ENCODE measurements at regions not wholly inside any gene's neighbourhood (a gene's known extent, or its start where the extent isn't known, plus 50 kb on each side); places are given as distances from the start of the nearest gene placed in this dataset.

- Mint-ChIP-seq H3K4me3 (no peak overlapping the region), H3K27me3 (no peaks in the 10 kb centered on the region), H3K4me1 (no peaks in the 10 kb centered on the region), H3K9me3 (ENCODE audit: insufficient read depth) (no peaks in the 10 kb centered on the region), H3K27ac (no peak overlapping the region)
- no peak overlapping the region for H3K4me3 ChIP-seq (ENCODE audit: control extremely low read depth in 1 of 5, extremely low read depth in 1 of 5, insufficient read depth in 1 of 5, low read depth in 2 of 5, low read length in 4 of 5)
- H3K27me3 ChIP-seq (replicated peaks in 1 of 4; ENCODE audit: control extremely low read depth in 1 of 4, control insufficient read depth in 3 of 4, insufficient read depth in 4 of 4, low read length in 3 of 4): no peaks in the 10 kb centered on the region
- ATAC-seq (ENCODE audit: low read depth) (no peak), DNase-seq (no peak)
- no peak for TF ChIP-seq EZH2 (IDR thresholded peaks at IDR 0.05; ENCODE audit: borderline replicate concordance, insufficient read depth, low read depth, low read length, poor library complexity, severe bottlenecking)
- no peak for TF ChIP-seq CTCF (IDR thresholded peaks at IDR 0.05)
- intact Hi-C loops (cut with micrococcal nuclease): no loop called here
- no peaks in the 10 kb centered on the region for H3K36me3 ChIP-seq (replicated peaks in 1 of 2; ENCODE audit: control extremely low read depth in 1 of 2, control insufficient read depth in 1 of 2, extremely low read depth in 1 of 2, insufficient read depth in 2 of 2, low read length in 1 of 2)
- H3K9me3 ChIP-seq (ENCODE audit: control extremely low read depth in 1 of 3, control insufficient read depth in 2 of 3, insufficient read depth in 1 of 3, low read length in 2 of 3): no peaks in the 10 kb centered on the region
- no CpG with 5 or more reads among the region's 1 CpG for WGBS (ENCODE audit: insufficient coverage)
- no peaks in the 10 kb centered on the region for H3K79me2 ChIP-seq (ENCODE audit: control insufficient read depth, insufficient read depth, low read length)
- H2AFZ ChIP-seq (ENCODE audit: insufficient read depth, low read depth, low read length, poor library complexity, severe bottlenecking): no peak overlapping the region
- no peak overlapping the region for H3K9ac ChIP-seq (ENCODE audit: low read length)
- no peaks in the 10 kb centered on the region for H4K20me1 ChIP-seq (ENCODE audit: control insufficient read depth, insufficient read depth, low read length, poor library complexity, severe bottlenecking)
- ChIA-PET POLR2A (no interaction called here), CTCF (no interaction called here)
- no peak overlapping the region for H3K4me2 ChIP-seq (replicated peaks; ENCODE audit: low read depth, low read length, poor library complexity, severe bottlenecking)
- H3K27ac ChIP-seq (ENCODE audit: low read length in 2 of 2): no peak overlapping the region
- no peaks in the 10 kb centered on the region for H3K4me1 ChIP-seq (ENCODE audit: control insufficient read depth in 2 of 2, insufficient read depth in 2 of 2, low read length in 2 of 2)
These were observed 298.0 kb upstream of the KCND2 start for GRCh38 chr7:119974972-119975371.

GRCh38 chr7:119982884-119983283, 290.1 kb upstream of the KCND2 start:
- CTCF ChIA-PET: no interaction called here

More at GRCh38 chr7:119982884-119983283, 290.1 kb upstream of the KCND2 start:
- no peaks in the 10 kb centered on the region for H3K27me3 ChIP-seq (replicated peaks in 1 of 4; ENCODE audit: control extremely low read depth in 1 of 4, control insufficient read depth in 3 of 4, insufficient read depth in 4 of 4, low read length in 3 of 4)
- H2AFZ ChIP-seq (ENCODE audit: insufficient read depth, low read depth, low read length, poor library complexity, severe bottlenecking): no peak overlapping the region
- intact Hi-C loops (cut with micrococcal nuclease): no loop called here
- DNase-seq (no peak), ATAC-seq (ENCODE audit: low read depth) (no peak)
- H3K27ac ChIP-seq (ENCODE audit: low read length in 2 of 2): no peak overlapping the region
- no peak overlapping the region for H3K9ac ChIP-seq (ENCODE audit: low read length)
- no peaks in the 10 kb centered on the region for H3K79me2 ChIP-seq (ENCODE audit: control insufficient read depth, insufficient read depth, low read length)
- Mint-ChIP-seq H3K4me1 (no peaks in the 10 kb centered on the region), H3K9me3 (ENCODE audit: insufficient read depth) (peaks cover 5% of the 10 kb centered on the region), H3K27ac (no peak overlapping the region), H3K4me3 (no peak overlapping the region), H3K27me3 (no peaks in the 10 kb centered on the region)
- WGBS (ENCODE audit: insufficient coverage): 88% methylated on average over 4 of the region's 4 CpGs
- no peak overlapping the region for H3K4me3 ChIP-seq (ENCODE audit: control extremely low read depth in 1 of 5, extremely low read depth in 1 of 5, insufficient read depth in 1 of 5, low read depth in 2 of 5, low read length in 4 of 5)
- H3K36me3 ChIP-seq (replicated peaks in 1 of 2; ENCODE audit: control extremely low read depth in 1 of 2, control insufficient read depth in 1 of 2, extremely low read depth in 1 of 2, insufficient read depth in 2 of 2, low read length in 1 of 2): no peaks in the 10 kb centered on the region
- peaks cover 0 to 9% (median 0%) of the 10 kb centered on the region in 3 donors for H3K9me3 ChIP-seq (ENCODE audit: control extremely low read depth in 1 of 3, control insufficient read depth in 2 of 3, insufficient read depth in 1 of 3, low read length in 2 of 3)
- POLR2A ChIA-PET: no interaction called here
- H3K4me2 ChIP-seq (replicated peaks; ENCODE audit: low read depth, low read length, poor library complexity, severe bottlenecking): no peak overlapping the region
- TF ChIP-seq CTCF (IDR thresholded peaks at IDR 0.05) (no peak), EZH2 (IDR thresholded peaks at IDR 0.05; ENCODE audit: borderline replicate concordance, insufficient read depth, low read depth, low read length, poor library complexity, severe bottlenecking) (no peak)
- no peaks in the 10 kb centered on the region for H3K4me1 ChIP-seq (ENCODE audit: control insufficient read depth in 2 of 2, insufficient read depth in 2 of 2, low read length in 2 of 2)
- no peaks in the 10 kb centered on the region for H4K20me1 ChIP-seq (ENCODE audit: control insufficient read depth, insufficient read depth, low read length, poor library complexity, severe bottlenecking)
